GM19023 (cell line): ENCODE measurements at regions not wholly inside any gene's neighbourhood (a gene's known extent, or its start where the extent isn't known, plus 50 kb on each side); places are given as distances from the start of the nearest gene placed in this dataset.
"Not testable (repeated sequence)": the region's sequence is repeated elsewhere in the genome, so short reads cannot be mapped to it uniquely, and the experiment has no call there.

Experiments
- ATAC-seq: cut with Tn5 transposase; IDR thresholded peaks from one replicate; pipeline ENCODE4 v1.9.1; 2021; ENCODE audit warnings: mild to moderate bottlenecking, moderate library complexity; ENCODE audit not compliant: unreplicated experiment

- no peak for ATAC-seq
These were observed 167.8 kb downstream of the PMAIP1 start for GRCh38 chr18:60067426-60068210.

GRCh38 chr18:60066219-60066975 lies 166.6 kb downstream of the PMAIP1 start:
- no peak for ATAC-seq

GRCh38 chr18:60064271-60064670 lies 164.5 kb downstream of the PMAIP1 start:
- ATAC-seq = no peak

GRCh38 chr18:60062831-60063230 lies 163.0 kb downstream of the PMAIP1 start:
- ATAC-seq = not testable (repeated sequence)

GRCh38 chr18:60062396-60062795 lies 162.6 kb downstream of the PMAIP1 start:
- no peak for ATAC-seq

- ATAC-seq = no peak
These were observed 160.8 kb downstream of the PMAIP1 start for GRCh38 chr18:60060578-60060977.

GRCh38 chr18:60060026-60060425 lies 160.2 kb downstream of the PMAIP1 start:
- ATAC-seq = no peak

GRCh38 chr18:60059216-60059615 lies 159.4 kb downstream of the PMAIP1 start:
- ATAC-seq = no peak

- ATAC-seq = peak; percentile 48
These were observed 154.0 kb downstream of the PMAIP1 start for GRCh38 chr18:60053747-60054304.

- ATAC-seq = no peak
These were observed 151.0 kb downstream of the PMAIP1 start for GRCh38 chr18:60050821-60051220.

- ATAC-seq = no peak
These were observed 149.4 kb downstream of the PMAIP1 start for GRCh38 chr18:60049172-60049571.

- ATAC-seq = no peak
These were observed 147.8 kb downstream of the PMAIP1 start for GRCh38 chr18:60047556-60047955.

GRCh38 chr18:60044290-60045006 lies 144.7 kb downstream of the PMAIP1 start:
- no peak for ATAC-seq

GRCh38 chr18:60040971-60041370 lies 141.2 kb downstream of the PMAIP1 start:
- ATAC-seq = no peak

GRCh38 chr18:60038731-60039130 lies 138.9 kb downstream of the PMAIP1 start:
- ATAC-seq = no peak

GRCh38 chr18:60027397-60027796 lies 127.6 kb downstream of the PMAIP1 start:
- ATAC-seq = no peak

GRCh38 chr18:60024857-60025256 lies 125.1 kb downstream of the PMAIP1 start:
- no peak for ATAC-seq

- ATAC-seq = no peak
These were observed 124.5 kb downstream of the PMAIP1 start for GRCh38 chr18:60024345-60024744.

GRCh38 chr18:60022671-60023276 lies 123.0 kb downstream of the PMAIP1 start:
- no peak for ATAC-seq

GRCh38 chr18:60021556-60021955 lies 121.8 kb downstream of the PMAIP1 start:
- no peak for ATAC-seq
